ENCODE measurements at regions not wholly inside any gene's neighbourhood (a gene's known extent, or its start where the extent isn't known, plus 50 kb on each side); places are given as distances from the start of the nearest gene placed in this dataset.

- peak; percentile 27 for DNase-seq
- H3K4me1 Mint-ChIP-seq, result peaks cover 10% of the 10 kb centered on the region
- no peaks in the 10 kb centered on the region for H3K27me3 Mint-ChIP-seq
- CTCF ChIA-PET, result interaction anchor here (0.6 to 5.1 kb wide), 10 partner anchors 9 to 694 kb away, joined by 3 to 62 read pairs (median 4); no protein-coding TSS in a partner anchor
- no peak overlapping the region for H3K27ac Mint-ChIP-seq
- H3K9me3 Mint-ChIP-seq, result no peaks in the 10 kb centered on the region
- no peak overlapping the region for H3K4me3 Mint-ChIP-seq
- H3K36me3 Mint-ChIP-seq, result no peaks in the 10 kb centered on the region
These were observed 66.2 kb upstream of the ARID5B start for GRCh38 chr10:61835069-61835945.

GRCh38 chr10:61835946-61836887 lies 65.3 kb upstream of the ARID5B start:
- Mint-ChIP-seq H3K27me3 (no peaks in the 10 kb centered on the region), H3K9me3 (no peaks in the 10 kb centered on the region), H3K4me1 (peaks cover 10% of the 10 kb centered on the region), H3K27ac (no peak overlapping the region), H3K4me3 (no peak overlapping the region), H3K36me3 (no peaks in the 10 kb centered on the region)
- DNase-seq, result no peak
- CTCF ChIA-PET, result interaction anchor here (1.4 to 5.1 kb wide), 3 partner anchors 85 to 103 kb away, joined by 3 to 62 read pairs (median 4); no protein-coding TSS in a partner anchor

GRCh38 chr10:61836888-61837754 lies 64.4 kb upstream of the ARID5B start:
- Mint-ChIP-seq H3K27ac (no peak overlapping the region), H3K4me3 (no peak overlapping the region)
- CTCF ChIA-PET, result interaction anchor here (1.4 to 5.1 kb wide), 3 partner anchors 86 to 104 kb away, joined by 3 to 62 read pairs (median 4); no protein-coding TSS in a partner anchor

GRCh38 chr10:61837755-61838171 lies 63.7 kb upstream of the ARID5B start:
- no peak for DNase-seq
- Mint-ChIP-seq H3K27me3 (no peaks in the 10 kb centered on the region), H3K4me3 (no peak overlapping the region)

More at GRCh38 chr10:61836888-61837754, 64.4 kb upstream of the ARID5B start:
- DNase-seq, result no peak
- Mint-ChIP-seq H3K36me3 (no peaks in the 10 kb centered on the region), H3K27me3 (no peaks in the 10 kb centered on the region), H3K4me1 (peaks cover 10% of the 10 kb centered on the region), H3K9me3 (no peaks in the 10 kb centered on the region)

GRCh38 chr10:61839916-61840315 lies 61.6 kb upstream of the ARID5B start:
- H3K4me1 Mint-ChIP-seq, result peaks cover 10% of the 10 kb centered on the region
- no peaks in the 10 kb centered on the region for H3K27me3 Mint-ChIP-seq
- no peak overlapping the region for H3K27ac Mint-ChIP-seq
- H3K4me3 Mint-ChIP-seq, result no peak overlapping the region
- DNase-seq, result no peak
- CTCF ChIA-PET, result no interaction called here
- H3K9me3 Mint-ChIP-seq, result no peaks in the 10 kb centered on the region
- H3K36me3 Mint-ChIP-seq, result no peaks in the 10 kb centered on the region

More at GRCh38 chr10:61837755-61838171, 63.7 kb upstream of the ARID5B start:
- Mint-ChIP-seq H3K36me3 (no peaks in the 10 kb centered on the region), H3K27ac (no peak overlapping the region), H3K9me3 (no peaks in the 10 kb centered on the region), H3K4me1 (peaks cover 10% of the 10 kb centered on the region)
- CTCF ChIA-PET, result interaction anchor here (1.0 kb wide), 1 partner anchor 9 kb away, joined by 4 read pairs; no protein-coding TSS in a partner anchor

GRCh38 chr10:61840403-61840802 lies 61.1 kb upstream of the ARID5B start:
- Mint-ChIP-seq H3K4me1 (peaks cover 10% of the 10 kb centered on the region), H3K27me3 (no peaks in the 10 kb centered on the region), H3K4me3 (no peak overlapping the region), H3K27ac (no peak overlapping the region), H3K9me3 (no peaks in the 10 kb centered on the region), H3K36me3 (no peaks in the 10 kb centered on the region)
- no peak for DNase-seq
- CTCF ChIA-PET, result no interaction called here

GRCh38 chr10:61841338-61841875 lies 60.1 kb upstream of the ARID5B start:
- Mint-ChIP-seq H3K9me3 (no peaks in the 10 kb centered on the region), H3K4me1 (peaks cover 7% of the 10 kb centered on the region), H3K36me3 (no peaks in the 10 kb centered on the region), H3K27me3 (no peaks in the 10 kb centered on the region), H3K27ac (no peak overlapping the region), H3K4me3 (no peak overlapping the region)
- DNase-seq, result no peak
- CTCF ChIA-PET, result no interaction called here

- DNase-seq, result no peak
- CTCF ChIA-PET, result no interaction called here
- Mint-ChIP-seq H3K4me1 (peaks cover 6% of the 10 kb centered on the region), H3K9me3 (no peaks in the 10 kb centered on the region), H3K36me3 (no peaks in the 10 kb centered on the region), H3K27ac (no peak overlapping the region), H3K27me3 (no peaks in the 10 kb centered on the region), H3K4me3 (no peak overlapping the region)
These were observed 58.6 kb upstream of the ARID5B start for GRCh38 chr10:61842755-61843497.

- no peak for DNase-seq
These were observed 57.2 kb upstream of the ARID5B start for GRCh38 chr10:61844116-61844822.

GRCh38 chr10:61845196-61845949 lies 56.1 kb upstream of the ARID5B start:
- H3K27me3 Mint-ChIP-seq, result no peaks in the 10 kb centered on the region
- peaks cover 6% of the 10 kb centered on the region for H3K4me1 Mint-ChIP-seq
- CTCF ChIA-PET, result interaction anchor here (1.0 to 1.7 kb wide), 2 partner anchors 7 to 94 kb away, joined by 4 to 7 read pairs; no protein-coding TSS in a partner anchor
- no peak overlapping the region for H3K4me3 Mint-ChIP-seq
- no peaks in the 10 kb centered on the region for H3K36me3 Mint-ChIP-seq
- DNase-seq, result no peak
- H3K9me3 Mint-ChIP-seq, result no peaks in the 10 kb centered on the region
- no peak overlapping the region for H3K27ac Mint-ChIP-seq

More at GRCh38 chr10:61844116-61844822, 57.2 kb upstream of the ARID5B start:
- H3K27ac Mint-ChIP-seq, result no peak overlapping the region
- no peaks in the 10 kb centered on the region for H3K36me3 Mint-ChIP-seq
- peaks cover 6% of the 10 kb centered on the region for H3K4me1 Mint-ChIP-seq
- no peaks in the 10 kb centered on the region for H3K27me3 Mint-ChIP-seq
- no peak overlapping the region for H3K4me3 Mint-ChIP-seq
- CTCF ChIA-PET, result interaction anchor here (1.0 to 1.1 kb wide), 2 partner anchors 9 to 93 kb away, joined by 3 to 7 read pairs; no protein-coding TSS in a partner anchor
- H3K9me3 Mint-ChIP-seq, result no peaks in the 10 kb centered on the region

GRCh38 chr10:61845950-61846268 lies 55.6 kb upstream of the ARID5B start:
- CTCF ChIA-PET, result interaction anchor here (1.7 kb wide), 1 partner anchor 8 kb away, joined by 4 read pairs; no protein-coding TSS in a partner anchor
- H3K27me3 Mint-ChIP-seq, result no peaks in the 10 kb centered on the region
- H3K36me3 Mint-ChIP-seq, result no peaks in the 10 kb centered on the region
- DNase-seq, result no peak
- no peak overlapping the region for H3K27ac Mint-ChIP-seq
- no peaks in the 10 kb centered on the region for H3K9me3 Mint-ChIP-seq
- no peak overlapping the region for H3K4me3 Mint-ChIP-seq
- peaks cover 6% of the 10 kb centered on the region for H3K4me1 Mint-ChIP-seq
